Inferior parietal cortex (tissue), 1 donor: ENCODE measurements at regions not wholly inside any gene's neighbourhood (a gene's known extent, or its start where the extent isn't known, plus 50 kb on each side); places are given as distances from the start of the nearest gene placed in this dataset.
"Not testable (repeated sequence)": the region's sequence is repeated elsewhere in the genome, so short reads cannot be mapped to it uniquely, and the experiment has no call there.

Experiments
- DNase-seq: peaks from one replicate; pipeline ENCODE4 v3.0.0-alpha.2; 2016; ENCODE audit errors: extremely low spot score

DNA sequence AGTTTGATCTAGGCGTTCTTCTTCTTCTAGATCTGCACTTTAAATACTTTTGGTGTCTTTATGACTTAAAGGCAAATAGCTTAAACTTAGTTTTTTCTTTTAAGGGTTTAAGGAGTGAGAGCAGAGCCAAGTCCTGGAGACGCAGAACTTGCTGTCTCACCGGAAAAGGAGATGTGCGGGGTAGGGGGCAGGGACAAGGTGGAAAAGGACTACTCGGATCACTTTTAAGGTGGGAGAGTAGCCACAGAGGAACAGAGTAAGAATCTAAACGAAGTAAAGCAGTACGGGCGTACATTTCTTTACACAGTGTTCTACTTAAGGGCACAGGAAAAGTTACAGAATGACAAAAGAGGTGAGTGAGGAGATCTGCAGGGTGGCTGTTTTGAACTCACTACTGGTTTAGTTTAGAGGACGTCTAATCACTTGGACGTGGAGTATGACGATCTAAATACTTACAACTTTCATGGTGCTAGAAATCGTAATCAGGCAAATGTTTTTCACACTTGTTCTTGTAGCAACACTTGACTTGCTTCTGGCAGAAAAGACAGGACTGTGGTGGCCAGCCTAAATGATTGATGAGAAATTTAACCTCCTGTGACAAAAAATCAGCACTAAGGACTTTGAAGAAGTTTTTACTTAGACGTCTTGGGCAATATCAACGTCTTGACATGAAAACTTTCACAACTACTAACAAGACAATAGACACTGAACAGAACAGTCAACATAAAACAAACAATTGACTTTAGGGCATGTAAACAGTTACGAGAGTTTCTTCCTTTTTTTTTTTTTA is 127.0 kb downstream of the ART5 start:
- DNase-seq: not testable (repeated sequence)

- DNase-seq: not testable (repeated sequence)
Observed at GRCh38 chr11:3513311-3513710, 128.5 kb downstream of the ART5 start.

DNA sequence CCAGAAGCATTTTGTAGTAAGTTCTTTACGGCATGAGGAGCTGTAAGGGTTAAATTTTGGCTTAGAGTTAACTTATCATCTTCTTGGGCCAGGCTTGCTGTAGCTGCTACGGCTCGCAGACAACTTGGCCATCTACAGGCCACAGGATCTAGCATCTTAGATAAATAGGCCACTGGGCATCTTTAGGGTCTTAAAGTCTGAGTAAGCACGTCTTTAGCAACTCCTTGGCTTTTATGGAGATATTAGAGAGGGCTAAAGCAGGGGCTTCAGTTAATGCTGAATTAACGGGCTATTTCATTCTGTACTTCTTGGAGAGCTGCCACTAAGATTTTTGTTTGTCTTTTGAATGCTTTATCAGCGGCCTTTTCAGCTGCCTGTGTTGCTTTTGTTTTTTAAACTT is 129.0 kb downstream of the ART5 start:
- not testable (repeated sequence) for DNase-seq

DNA sequence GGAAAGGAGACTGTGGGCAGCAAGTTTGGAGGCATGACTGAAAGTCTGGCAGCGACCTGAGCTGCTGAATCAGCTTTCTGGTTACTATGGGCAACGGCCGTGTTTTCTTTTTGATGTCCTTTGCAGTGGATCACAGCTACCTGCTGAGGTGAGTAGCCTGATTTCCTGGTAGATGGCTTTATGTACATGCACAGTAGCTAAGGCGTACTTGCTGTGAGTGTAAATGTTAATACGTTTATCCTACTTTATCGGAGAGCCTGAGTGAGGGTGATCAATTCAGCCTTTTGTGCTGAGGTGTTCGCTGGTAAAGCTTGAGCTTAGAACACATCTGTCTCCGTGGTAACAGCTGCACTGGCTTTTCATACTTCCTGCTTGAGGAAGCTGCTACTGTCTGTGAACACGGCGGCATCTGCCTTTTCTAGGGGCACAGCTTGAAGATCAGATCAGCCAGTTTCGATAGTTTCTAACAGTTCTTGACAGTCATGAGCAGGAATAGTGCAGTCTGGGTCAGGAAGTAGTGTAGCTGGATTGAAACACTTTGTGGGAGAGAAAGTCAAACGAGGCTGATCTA is 129.6 kb downstream of the ART5 start:
- not testable (repeated sequence) for DNase-seq

GRCh38 chr11:3511416-3512132 is 130.2 kb downstream of the ART5 start:
- DNase-seq: not testable (repeated sequence)

- not testable (repeated sequence) for DNase-seq
Observed at GRCh38 chr11:3509563-3509962, 130.6 kb upstream of the ZNF195 start.

- DNase-seq: not testable (repeated sequence)
Observed at GRCh38 chr11:3499198-3499597, 120.3 kb upstream of the ZNF195 start.

DNA sequence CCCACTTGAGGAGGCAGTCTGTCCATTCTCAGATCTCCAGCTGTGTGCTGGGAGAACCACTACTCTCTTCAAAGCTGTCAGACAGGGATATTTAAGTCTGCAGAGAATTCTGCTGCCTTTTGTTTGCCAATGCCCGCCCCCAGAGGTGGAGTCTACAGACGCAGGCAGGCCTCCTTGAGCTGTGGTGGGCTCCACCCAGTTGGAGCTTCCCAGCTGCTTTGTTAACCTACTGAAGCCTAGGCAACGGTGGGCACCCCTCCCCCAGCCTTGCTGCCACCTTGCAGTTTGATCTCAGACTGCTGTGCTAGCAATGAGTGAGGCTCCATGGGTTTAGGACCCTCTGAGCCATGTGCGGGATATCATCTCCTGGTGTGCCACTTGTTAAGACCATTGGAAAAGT is 119.4 kb upstream of the ZNF195 start:
- not testable (repeated sequence) for DNase-seq

DNA sequence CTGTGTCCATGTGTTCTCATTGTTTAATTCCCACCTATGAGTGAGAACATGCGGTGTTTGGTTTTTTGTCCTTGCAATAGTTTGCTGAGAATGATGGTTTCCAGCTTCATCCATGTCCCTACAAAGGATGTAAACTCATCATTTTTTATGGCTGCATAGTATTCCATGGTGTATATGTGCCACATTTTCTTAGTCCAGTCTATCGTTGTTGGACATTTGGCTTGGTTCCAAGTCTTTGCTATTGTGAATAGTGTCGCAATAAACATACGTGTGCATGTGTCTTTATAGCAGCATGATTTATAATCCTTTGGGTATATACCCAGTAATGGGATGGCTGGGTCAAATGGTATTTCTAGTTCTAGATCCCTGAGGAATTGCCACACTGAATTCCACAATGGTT is 114.2 kb upstream of the ZNF195 start:
- DNase-seq: not testable (repeated sequence)

DNA sequence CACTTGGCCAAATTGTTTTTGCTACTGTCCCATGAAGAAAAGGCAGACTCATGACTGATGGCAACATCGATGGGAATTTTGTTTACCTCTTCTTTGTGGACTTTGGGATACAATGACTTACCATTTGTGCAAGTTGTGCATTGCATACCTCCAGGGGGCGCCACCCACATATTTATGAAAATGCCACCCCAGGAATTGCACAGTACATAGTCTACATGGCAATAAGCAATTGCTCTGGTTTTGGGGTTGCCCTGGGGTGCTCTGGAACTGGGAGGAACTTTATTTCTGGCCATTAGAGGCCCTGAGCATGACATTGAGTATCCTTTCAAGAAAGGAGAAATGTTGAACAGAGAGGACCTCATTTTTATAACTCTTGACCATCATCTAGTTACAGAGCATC is 109.1 kb upstream of the ZNF195 start:
- DNase-seq: not testable (repeated sequence)

- not testable (repeated sequence) for DNase-seq
Observed at GRCh38 chr11:3485737-3486136, 106.8 kb upstream of the ZNF195 start.

GRCh38 chr11:3476937-3477885 is 98.3 kb upstream of the ZNF195 start:
- DNase-seq: not testable (repeated sequence)

DNA sequence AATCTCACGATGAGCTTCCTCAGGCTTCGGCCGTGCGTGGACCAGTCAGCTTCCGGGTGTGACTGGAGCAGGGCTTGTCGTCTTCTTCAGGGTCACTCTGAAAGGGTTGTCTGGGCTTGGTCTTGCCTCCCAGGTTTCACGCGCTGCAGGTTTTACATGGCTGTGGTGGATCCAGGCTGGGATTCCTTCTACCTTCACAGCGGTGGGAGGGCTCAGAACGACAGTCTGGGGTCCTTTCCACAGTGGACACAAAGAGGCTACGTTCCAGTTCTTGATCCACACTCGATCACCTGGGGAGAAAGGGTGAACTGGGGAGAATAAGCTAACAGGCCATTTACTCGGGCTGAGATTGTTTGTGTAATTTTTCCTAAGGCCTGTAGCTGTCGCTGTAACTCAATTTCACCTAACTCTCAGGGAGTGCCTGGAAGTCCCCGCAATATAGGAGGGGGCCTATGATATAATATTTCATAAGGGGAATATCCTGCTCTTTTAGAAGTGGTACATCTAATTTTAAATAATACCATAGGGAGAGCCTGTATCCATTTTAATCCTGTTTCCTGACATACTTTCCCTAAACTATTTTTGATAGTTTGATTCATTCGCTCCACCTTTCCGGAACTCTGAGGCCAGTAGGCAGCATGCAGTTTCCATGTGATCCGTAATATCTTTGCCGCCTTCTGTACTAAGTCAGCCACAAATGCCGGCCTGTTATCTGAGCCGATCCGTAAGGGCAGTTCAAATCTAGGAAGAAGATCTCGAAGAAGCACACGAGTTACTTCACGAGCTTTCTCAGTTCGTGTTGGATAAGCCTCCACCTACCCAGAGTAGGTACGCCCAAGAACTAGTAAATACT is 97.4 kb upstream of the ZNF195 start:
- not testable (repeated sequence) for DNase-seq

GRCh38 chr11:3468963-3469362 is 90.0 kb upstream of the ZNF195 start:
- not testable (repeated sequence) for DNase-seq

GRCh38 chr11:3467599-3467998 is 88.7 kb upstream of the ZNF195 start:
- not testable (repeated sequence) for DNase-seq

DNA sequence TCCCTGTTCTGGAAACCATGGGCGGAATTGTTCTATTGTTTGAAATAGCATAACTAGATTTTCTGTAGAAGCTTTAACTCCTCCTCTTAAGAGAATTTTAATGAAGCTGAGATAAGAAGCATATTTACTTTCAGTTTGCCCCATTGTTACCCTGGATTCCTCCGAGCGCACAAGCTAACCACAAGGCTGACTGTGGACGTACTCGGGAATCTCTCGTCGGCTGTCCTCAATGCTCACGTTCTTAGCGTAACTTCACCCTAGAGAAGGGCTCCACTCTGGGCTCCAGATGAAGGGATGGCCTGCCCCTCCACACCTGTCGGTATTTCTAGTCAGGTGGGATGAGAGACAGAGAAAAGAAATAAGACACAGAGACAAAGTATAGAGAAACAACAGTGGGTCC is 76.7 kb upstream of the ZNF195 start:
- not testable (repeated sequence) for DNase-seq

GRCh38 chr11:3454844-3455243 is 75.9 kb upstream of the ZNF195 start:
- peak; percentile 39 for DNase-seq

DNA sequence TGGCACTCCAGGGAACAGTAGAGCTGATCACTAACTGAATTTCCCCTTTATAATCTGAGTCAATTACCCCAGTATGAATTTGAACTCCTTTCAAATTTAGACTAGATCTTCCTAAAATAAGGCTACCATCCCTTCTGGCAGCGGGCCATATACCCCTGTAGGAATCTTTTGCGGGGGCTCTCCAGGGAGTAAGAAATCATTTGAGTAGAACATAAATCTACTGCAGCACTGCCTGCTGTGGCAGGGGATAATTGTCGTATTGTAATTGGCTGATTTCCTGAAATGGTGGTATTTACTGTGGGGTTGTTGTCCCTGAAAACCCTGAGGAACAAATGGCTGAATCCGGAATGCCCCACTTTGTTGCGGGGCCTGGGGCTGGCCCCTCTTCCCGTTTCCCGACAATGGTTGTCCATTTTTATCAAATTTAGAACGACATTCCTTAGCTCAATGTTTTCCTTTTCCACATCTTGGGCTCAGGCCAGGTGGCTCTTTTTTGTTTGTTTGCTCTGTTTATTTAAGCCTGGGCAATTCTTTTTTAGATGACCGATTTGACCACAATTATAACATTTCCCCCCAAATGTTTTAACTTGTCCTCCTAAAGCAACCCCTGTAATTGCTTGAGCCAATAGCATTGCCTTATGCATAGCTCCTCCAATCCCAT is 74.8 kb upstream of the ZNF195 start:
- DNase-seq: not testable (repeated sequence)

- not testable (repeated sequence) for DNase-seq
Observed at GRCh38 chr11:3450822-3451221, 71.9 kb upstream of the ZNF195 start.

- DNase-seq: not testable (repeated sequence)
Observed at GRCh38 chr11:3445535-3445934, 66.6 kb upstream of the ZNF195 start.
